ENCODE measurements at regions not wholly inside any gene's neighbourhood (a gene's known extent, or its start where the extent isn't known, plus 50 kb on each side); places are given as distances from the start of the nearest gene placed in this dataset.

- intact Hi-C loops (cut with micrococcal nuclease): no loop called here
- Mint-ChIP-seq H3K4me3 (no peak overlapping the region), H3K36me3 (no peaks in the 10 kb centered on the region), H3K27me3 (peaks cover 6% of the 10 kb centered on the region), H3K4me1 (ENCODE audit: low read depth) (no peaks in the 10 kb centered on the region), H3K9me3 (no peaks in the 10 kb centered on the region), H3K27ac (no peak overlapping the region)
- POLR2A ChIA-PET: no interaction called here
- CTCF ChIA-PET: no interaction called here
- DNase-seq: no peak
Measured at GRCh38 chr9:88028338-88028737, 54.0 kb upstream of the CDK20 start.

DNA sequence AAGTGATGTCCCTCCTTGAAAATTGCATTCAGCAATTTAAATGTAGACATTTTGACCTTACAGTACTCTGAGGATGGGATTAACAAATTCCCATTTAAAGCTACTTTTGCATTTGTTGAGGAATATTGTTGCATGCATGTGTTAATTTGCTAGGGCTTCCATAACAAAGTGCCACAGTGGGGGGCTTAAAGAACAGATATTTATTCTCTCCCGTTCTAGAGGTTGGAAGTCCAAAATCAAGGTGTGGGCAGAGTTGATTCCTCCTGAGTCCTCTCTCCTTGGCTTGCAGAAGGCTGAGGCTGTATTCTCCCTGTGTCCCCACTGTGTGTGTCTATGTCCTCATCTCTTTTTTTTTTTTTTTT lies 51.8 kb upstream of the CDK20 start:
- H3K4me1 Mint-ChIP-seq (ENCODE audit: low read depth): no peaks in the 10 kb centered on the region

DNA sequence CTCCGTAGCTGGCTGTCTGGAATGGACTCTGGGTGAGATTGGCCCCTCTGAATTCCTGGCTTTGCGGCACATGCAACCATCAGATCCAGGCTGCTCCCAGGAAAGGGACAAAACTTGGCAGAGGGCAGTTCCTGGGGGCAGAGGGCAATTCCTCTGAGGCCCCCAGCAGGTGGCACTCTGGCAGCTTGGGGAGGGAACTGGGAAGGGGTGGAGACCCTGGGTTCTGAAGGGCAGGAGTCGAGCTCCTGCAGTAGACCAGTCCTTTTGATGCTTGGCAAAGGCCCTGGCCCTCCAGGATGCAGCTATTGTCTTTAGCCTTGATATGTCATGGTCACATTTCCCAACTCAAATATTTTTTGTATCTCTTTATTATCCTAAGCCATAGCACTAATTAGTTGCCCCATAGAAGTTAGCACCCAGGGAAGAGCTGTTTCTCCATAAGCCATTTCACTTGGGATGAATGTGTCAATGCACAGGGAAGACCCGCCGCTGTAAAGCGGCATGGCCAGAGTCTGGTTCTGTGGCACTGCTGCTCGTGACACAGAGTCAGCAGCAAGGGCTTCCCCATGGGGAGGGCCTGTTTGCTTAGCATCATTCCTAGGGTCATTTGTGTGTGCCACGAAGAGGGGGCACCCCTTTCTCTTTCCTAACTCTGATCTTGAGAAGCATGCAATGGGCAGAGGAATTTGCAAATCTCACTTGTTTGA lies 51.2 kb upstream of the CDK20 start:
- Mint-ChIP-seq H3K36me3 (no peaks in the 10 kb centered on the region), H3K27me3 (peaks cover 4% of the 10 kb centered on the region), H3K4me1 (ENCODE audit: low read depth) (no peaks in the 10 kb centered on the region), H3K27ac (no peak overlapping the region), H3K4me3 (no peak overlapping the region), H3K9me3 (no peaks in the 10 kb centered on the region)
- intact Hi-C loops (cut with micrococcal nuclease): no loop called here
- POLR2A ChIA-PET: no interaction called here
- DNase-seq: no peak
- CTCF ChIA-PET: no interaction called here

More for the DNA sequence above, 51.8 kb upstream of the CDK20 start:
- intact Hi-C loops (cut with micrococcal nuclease): no loop called here
- Mint-ChIP-seq H3K27me3 (peaks cover 4% of the 10 kb centered on the region), H3K36me3 (no peaks in the 10 kb centered on the region), H3K9me3 (no peaks in the 10 kb centered on the region), H3K4me3 (no peak overlapping the region), H3K27ac (no peak overlapping the region)
- CTCF ChIA-PET: no interaction called here
- POLR2A ChIA-PET: no interaction called here
- DNase-seq: no peak

DNA sequence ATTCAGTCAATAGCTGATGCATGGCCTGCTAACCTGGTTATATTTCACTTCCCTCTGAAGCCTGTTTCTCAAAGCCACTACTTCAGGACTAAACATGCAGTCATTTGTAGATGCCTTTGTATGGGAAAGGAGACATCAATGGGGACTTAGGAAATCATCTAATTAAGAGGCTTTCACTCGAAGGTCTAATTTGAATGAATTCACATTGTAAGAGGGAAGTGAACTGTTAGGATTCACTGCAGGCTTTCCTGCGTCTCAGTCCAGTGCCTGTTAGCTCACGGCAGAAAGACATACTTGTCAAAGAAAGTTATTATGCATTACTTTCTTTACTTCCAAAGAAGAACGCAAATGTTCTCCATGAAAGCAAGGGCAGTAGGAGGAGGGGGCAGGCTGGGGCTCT lies 50.6 kb upstream of the CDK20 start:
- H3K36me3 Mint-ChIP-seq: no peaks in the 10 kb centered on the region
- H3K4me3 Mint-ChIP-seq: no peak overlapping the region
- CTCF ChIA-PET: no interaction called here
- no peaks in the 10 kb centered on the region for H3K9me3 Mint-ChIP-seq
- peaks cover 2% of the 10 kb centered on the region for H3K27me3 Mint-ChIP-seq
- no peak overlapping the region for H3K27ac Mint-ChIP-seq
- POLR2A ChIA-PET: no interaction called here
- H3K4me1 Mint-ChIP-seq (ENCODE audit: low read depth): no peaks in the 10 kb centered on the region
- intact Hi-C loops (cut with micrococcal nuclease): no loop called here
- no peak for DNase-seq
